Peyer's patch (tissue), 4 donors: ENCODE measurements at regions not wholly inside any gene's neighbourhood (a gene's known extent, or its start where the extent isn't known, plus 50 kb on each side); places are given as distances from the start of the nearest gene placed in this dataset.

Source experiments
- DNase-seq, 3 donors: peaks; one replicate each; pipeline ENCODE4 v3.0.0-alpha.2; 2017 to 2019
- H3K27ac ChIP-seq, 4 donors: fragments of 200-600 bp; sonication (generic); one replicate each; pipeline ENCODE4 v1.5.1; 2016 to 2019
- H3K27me3 ChIP-seq, 2 donors: fragments of 200-600 bp; sonication (generic); one replicate each; pipeline ENCODE4 v1.5.1; 2019
- H3K36me3 ChIP-seq, 3 donors: fragments of 200-600 bp; sonication (generic); one replicate each; pipeline ENCODE4 v1.5.1; 2016 to 2019
- H3K4me1 ChIP-seq, 4 donors: fragments of 200-600 bp; sonication (generic); one replicate each; pipeline ENCODE4 v1.5.1; 2016 to 2019
- H3K4me3 ChIP-seq, 4 donors: fragments of 200-600 bp; sonication (generic); 1 replicate in 3 of 4; 2 replicates in 1 of 4; pipeline ENCODE4 v1.5.1; 2016 to 2019; ENCODE audit warnings: mild to moderate bottlenecking in 1 of 4
- H3K9me3 ChIP-seq, 4 donors: fragments of 200-600 bp; sonication (generic); one replicate each; pipeline ENCODE4 v1.5.1; 2016 to 2019; ENCODE audit warnings: mild to moderate bottlenecking in 1 of 4
- POLR2A ChIP-seq, 2 donors: fragments of 450-650 bp; IDR thresholded peaks; one replicate each; pipeline ENCODE4 v1.5.1; 2017; ENCODE audit warnings: antibody characterized with exemption in 2 of 2, mild to moderate bottlenecking in 2 of 2, moderate library complexity in 2 of 2
- TF ChIP-seq, protein P1 (sequence below), 6 experiments: fragments of 450-650 bp in 4 of 6; fragments of 200-600 bp in 2 of 6; sonication (generic) in 1 of 6; IDR thresholded peaks; one replicate each; pipeline ENCODE4 v1.5.1; 2017 to 2019; ENCODE audit warnings: antibody characterized with exemption in 6 of 6, mild to moderate bottlenecking in 3 of 6, moderate library complexity in 1 of 6

DNA sequence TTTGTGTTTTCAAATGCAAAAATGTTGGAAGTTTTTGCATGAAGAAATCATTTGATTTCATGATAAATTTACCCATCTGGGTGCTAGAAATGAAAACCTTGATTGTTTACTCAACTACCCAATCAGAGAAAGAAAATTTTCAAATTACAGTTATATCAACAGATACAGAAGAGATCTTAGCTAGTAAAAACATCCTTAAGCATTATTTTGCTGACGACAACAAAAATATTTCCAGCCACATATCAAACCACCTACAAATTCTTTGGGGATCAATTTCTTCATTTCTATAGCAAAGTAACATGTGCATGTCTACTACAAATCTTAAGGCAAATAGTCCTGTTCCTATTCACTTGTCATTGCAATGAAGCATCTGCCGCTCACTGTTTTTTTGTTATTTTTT is 530.3 kb downstream of the ZIC1 start:
- TF ChIP-seq POLR2A (IDR thresholded peaks at IDR 0.05), result no peak
- TF ChIP-seq, protein P1, sequence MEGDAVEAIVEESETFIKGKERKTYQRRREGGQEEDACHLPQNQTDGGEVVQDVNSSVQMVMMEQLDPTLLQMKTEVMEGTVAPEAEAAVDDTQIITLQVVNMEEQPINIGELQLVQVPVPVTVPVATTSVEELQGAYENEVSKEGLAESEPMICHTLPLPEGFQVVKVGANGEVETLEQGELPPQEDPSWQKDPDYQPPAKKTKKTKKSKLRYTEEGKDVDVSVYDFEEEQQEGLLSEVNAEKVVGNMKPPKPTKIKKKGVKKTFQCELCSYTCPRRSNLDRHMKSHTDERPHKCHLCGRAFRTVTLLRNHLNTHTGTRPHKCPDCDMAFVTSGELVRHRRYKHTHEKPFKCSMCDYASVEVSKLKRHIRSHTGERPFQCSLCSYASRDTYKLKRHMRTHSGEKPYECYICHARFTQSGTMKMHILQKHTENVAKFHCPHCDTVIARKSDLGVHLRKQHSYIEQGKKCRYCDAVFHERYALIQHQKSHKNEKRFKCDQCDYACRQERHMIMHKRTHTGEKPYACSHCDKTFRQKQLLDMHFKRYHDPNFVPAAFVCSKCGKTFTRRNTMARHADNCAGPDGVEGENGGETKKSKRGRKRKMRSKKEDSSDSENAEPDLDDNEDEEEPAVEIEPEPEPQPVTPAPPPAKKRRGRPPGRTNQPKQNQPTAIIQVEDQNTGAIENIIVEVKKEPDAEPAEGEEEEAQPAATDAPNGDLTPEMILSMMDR (IDR thresholded peaks at IDR 0.05), result no peak
- Histone ChIP-seq H3K27ac (no peak overlapping the region), H3K9me3 (no peaks in the 10 kb centered on the region), H3K36me3 (no peaks in the 10 kb centered on the region), H3K4me1 (no peaks in the 10 kb centered on the region), H3K4me3 (no peak overlapping the region), H3K27me3 (no peaks in the 10 kb centered on the region)
- no peak for DNase-seq

DNA sequence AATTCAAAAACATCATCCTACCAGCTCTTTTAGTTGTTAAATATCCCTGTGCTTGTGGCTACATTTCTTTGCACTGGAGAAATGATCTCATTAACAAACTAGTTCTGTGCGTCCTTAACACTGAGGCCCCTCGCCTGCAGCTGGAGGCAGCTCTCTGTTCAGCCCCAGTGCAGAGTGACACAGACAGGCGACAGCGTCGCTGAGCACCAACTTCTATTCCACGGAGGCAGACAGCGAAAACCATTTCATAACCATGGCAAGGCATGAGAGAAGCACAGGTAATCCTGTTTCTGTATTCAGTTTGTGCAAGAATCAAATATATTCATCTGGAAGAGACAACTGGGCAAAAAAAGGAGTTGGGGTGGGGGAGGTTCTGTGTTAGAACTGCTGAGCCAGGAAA is 530.7 kb downstream of the ZIC1 start:
- H3K27ac ChIP-seq, result no peak overlapping the region
- no peaks in the 10 kb centered on the region for H3K27me3 ChIP-seq
- H3K4me3 ChIP-seq, result no peak overlapping the region
- DNase-seq, result no peak
- H3K4me1 ChIP-seq, result no peaks in the 10 kb centered on the region
- no peaks in the 10 kb centered on the region for H3K36me3 ChIP-seq
- no peaks in the 10 kb centered on the region for H3K9me3 ChIP-seq
- TF ChIP-seq POLR2A (IDR thresholded peaks at IDR 0.05), result no peak
- TF ChIP-seq, protein P1 (IDR thresholded peaks at IDR 0.05), result no peak

DNA sequence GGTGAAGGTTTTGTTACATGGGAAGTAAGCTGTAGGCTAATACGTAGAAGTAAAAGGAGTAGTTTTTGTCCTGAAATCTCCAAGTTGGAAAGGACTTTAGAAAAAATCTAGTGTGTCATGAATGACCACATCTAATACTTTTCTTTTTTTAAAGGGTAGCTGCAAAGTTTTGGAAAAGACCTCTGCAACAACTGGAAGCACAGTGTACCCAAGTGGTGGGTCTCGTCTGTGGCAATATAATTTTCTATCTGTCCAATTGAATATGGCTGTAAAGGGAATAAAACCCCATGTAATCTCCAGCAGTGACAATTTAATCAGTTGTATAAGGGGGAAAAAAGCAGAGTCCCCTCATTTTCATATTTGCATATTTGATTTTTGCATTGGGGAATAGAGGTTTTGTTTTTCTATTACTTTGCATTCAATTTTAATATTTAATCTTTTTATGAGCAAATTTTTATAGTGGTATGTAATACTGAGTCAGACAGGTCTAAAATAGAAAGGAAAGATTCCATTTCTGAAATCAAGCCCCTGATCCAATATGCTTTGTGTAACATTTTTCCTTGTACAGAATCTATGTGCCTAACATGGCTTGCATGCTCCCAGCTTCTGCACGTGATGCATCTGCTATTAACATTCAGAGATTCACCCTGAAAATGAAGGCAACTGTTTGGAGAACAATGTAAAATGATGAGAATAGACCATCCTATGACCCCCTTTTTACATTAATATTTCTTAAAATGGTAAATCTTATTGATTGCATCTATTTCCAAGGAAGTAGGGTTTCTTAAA is 531.4 kb downstream of the ZIC1 start:
- DNase-seq, result no peak
- H3K9me3 ChIP-seq, result no peaks in the 10 kb centered on the region
- H3K4me1 ChIP-seq, result no peaks in the 10 kb centered on the region
- H3K27ac ChIP-seq, result no peak overlapping the region
- H3K4me3 ChIP-seq, result no peak overlapping the region
- TF ChIP-seq, protein P1 (IDR thresholded peaks at IDR 0.05), result no peak
- no peak for TF ChIP-seq POLR2A (IDR thresholded peaks at IDR 0.05)
- no peaks in the 10 kb centered on the region for H3K27me3 ChIP-seq
- no peaks in the 10 kb centered on the region for H3K36me3 ChIP-seq

DNA sequence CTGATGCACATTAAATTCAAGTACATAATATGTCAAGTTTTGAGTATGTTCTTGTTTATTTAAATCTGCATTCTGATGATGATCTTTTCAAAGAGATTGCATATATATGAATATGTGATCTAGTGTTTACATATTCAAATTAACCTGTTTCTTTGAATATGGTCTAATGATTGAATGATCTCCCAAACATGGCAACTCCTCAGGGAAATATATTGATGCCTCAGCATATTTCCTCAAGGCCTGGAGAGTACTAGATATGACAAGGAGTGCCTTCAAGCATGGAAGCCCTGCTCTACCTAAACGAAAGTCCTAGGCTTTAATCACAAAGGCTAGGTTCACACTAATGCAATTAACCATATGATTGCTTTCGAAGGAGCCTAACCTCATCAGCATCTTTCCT is 532.8 kb downstream of the ZIC1 start:
- H3K4me1 ChIP-seq, result no peaks in the 10 kb centered on the region
- H3K27me3 ChIP-seq, result no peaks in the 10 kb centered on the region
- no peak for DNase-seq
- H3K27ac ChIP-seq, result no peak overlapping the region
- no peaks in the 10 kb centered on the region for H3K9me3 ChIP-seq
- TF ChIP-seq, protein P1 (IDR thresholded peaks at IDR 0.05), result no peak
- no peak for TF ChIP-seq POLR2A (IDR thresholded peaks at IDR 0.05)
- H3K36me3 ChIP-seq, result no peaks in the 10 kb centered on the region
- no peak overlapping the region for H3K4me3 ChIP-seq

DNA sequence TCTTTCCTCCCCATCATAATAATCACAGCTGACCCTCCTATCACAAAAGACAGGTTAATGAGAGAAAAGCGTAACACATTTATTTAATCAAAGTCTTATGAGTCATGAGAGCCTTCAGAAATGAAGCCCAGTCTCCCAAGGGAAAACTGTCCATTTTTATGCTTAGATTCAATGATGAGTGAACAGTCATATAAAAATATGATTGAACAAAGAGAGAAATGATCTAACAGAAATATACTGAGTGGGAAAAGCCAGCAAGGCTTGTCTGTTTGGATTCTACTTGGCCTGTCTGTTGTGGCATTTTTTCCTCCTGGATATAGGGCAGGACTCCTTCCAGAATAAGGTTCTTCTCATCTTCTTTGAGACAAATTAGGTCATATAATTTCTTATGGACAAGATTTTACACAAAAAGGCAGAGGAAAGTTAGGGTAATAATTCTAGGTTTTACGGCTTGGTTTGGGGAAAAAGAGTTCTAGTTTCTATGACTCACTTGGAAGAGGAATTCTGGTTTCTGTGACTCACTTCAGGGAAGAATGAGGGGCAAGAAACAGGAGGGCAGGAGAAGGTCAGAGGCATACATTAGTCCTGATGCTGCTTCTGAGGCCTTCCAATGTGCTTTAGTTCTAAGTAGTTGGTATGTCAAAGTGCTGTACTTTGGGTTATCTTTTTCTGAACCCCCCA is 534.2 kb downstream of the ZIC1 start:
- Histone ChIP-seq H3K9me3 (no peaks in the 10 kb centered on the region), H3K4me1 (no peaks in the 10 kb centered on the region), H3K4me3 (no peak overlapping the region), H3K27ac (no peak overlapping the region), H3K27me3 (no peaks in the 10 kb centered on the region), H3K36me3 (no peaks in the 10 kb centered on the region)
- TF ChIP-seq, protein P1 (IDR thresholded peaks at IDR 0.05), result no peak
- no peak for TF ChIP-seq POLR2A (IDR thresholded peaks at IDR 0.05)
- no peak for DNase-seq
